Thyroid gland (tissue), 4 donors: ENCODE measurements at regions not wholly inside any gene's neighbourhood (a gene's known extent, or its start where the extent isn't known, plus 50 kb on each side); places are given as distances from the start of the nearest gene placed in this dataset.

ENCODE experiments used
- POLR2A ChIP-seq, 2 donors: fragments of 450-650 bp; IDR thresholded peaks; one replicate each; pipeline ENCODE4 v1.6.1; 2017; ENCODE audit warnings: antibody characterized with exemption in 2 of 2, mild to moderate bottlenecking in 2 of 2, moderate library complexity in 1 of 2
- TF ChIP-seq, protein P1 (sequence below), 6 experiments: fragments of 200-600 bp in 3 of 6; fragments of 450-650 bp in 3 of 6; sonication (generic) in 3 of 6; IDR thresholded peaks; one replicate each; pipeline ENCODE4 v1.5.1; 2016 to 2019; ENCODE audit warnings: antibody characterized with exemption in 6 of 6, mild to moderate bottlenecking in 2 of 6, inconsistent platforms in 1 of 6, moderate library complexity in 1 of 6

DNA sequence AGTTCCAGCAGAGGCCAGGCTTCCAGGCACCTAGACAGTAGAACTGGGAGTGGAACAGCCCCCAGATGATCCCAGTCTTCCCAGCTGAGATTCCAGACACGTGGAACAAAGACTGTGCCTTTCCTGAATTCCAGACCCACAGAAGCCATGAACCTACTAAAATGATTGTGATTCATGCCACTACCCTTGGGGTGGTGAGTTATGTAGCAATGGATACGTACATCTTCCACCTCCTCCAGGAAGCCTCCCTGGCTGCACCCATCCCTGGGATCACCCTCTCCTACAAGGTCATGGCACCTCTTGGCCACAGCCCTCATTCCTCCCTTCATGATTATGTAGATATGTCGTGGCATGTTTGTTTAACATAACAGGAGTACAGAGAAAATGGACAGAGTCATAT lies 83.4 kb downstream of the NPTX2 start:
- TF ChIP-seq, protein P1, sequence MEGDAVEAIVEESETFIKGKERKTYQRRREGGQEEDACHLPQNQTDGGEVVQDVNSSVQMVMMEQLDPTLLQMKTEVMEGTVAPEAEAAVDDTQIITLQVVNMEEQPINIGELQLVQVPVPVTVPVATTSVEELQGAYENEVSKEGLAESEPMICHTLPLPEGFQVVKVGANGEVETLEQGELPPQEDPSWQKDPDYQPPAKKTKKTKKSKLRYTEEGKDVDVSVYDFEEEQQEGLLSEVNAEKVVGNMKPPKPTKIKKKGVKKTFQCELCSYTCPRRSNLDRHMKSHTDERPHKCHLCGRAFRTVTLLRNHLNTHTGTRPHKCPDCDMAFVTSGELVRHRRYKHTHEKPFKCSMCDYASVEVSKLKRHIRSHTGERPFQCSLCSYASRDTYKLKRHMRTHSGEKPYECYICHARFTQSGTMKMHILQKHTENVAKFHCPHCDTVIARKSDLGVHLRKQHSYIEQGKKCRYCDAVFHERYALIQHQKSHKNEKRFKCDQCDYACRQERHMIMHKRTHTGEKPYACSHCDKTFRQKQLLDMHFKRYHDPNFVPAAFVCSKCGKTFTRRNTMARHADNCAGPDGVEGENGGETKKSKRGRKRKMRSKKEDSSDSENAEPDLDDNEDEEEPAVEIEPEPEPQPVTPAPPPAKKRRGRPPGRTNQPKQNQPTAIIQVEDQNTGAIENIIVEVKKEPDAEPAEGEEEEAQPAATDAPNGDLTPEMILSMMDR (IDR thresholded peaks at IDR 0.05): no peak
- no peak for TF ChIP-seq POLR2A (IDR thresholded peaks at IDR 0.05)
